ENCODE measurements at regions not wholly inside any gene's neighbourhood (a gene's known extent, or its start where the extent isn't known, plus 50 kb on each side); places are given as distances from the start of the nearest gene placed in this dataset.

GRCh38 chr2:8541636-8542035 is 140.2 kb upstream of the ID2 start:
- Histone ChIP-seq H3K27ac (no peak overlapping the region), H3K4me3 (no peak overlapping the region), H3K36me3 (no peaks in the 10 kb centered on the region), H3K9me3 (no peaks in the 10 kb centered on the region), H3K4me1 (peaks cover 23 to 67% (median 38%) of the 10 kb centered on the region in 4 donors), H3K27me3 (no peaks in the 10 kb centered on the region)
- TF ChIP-seq POLR2AphosphoS5 (IDR thresholded peaks at IDR 0.05) (no peak), CTCF (IDR thresholded peaks at IDR 0.05) (no peak), POLR2A (IDR thresholded peaks at IDR 0.05) (no peak), EP300 (IDR thresholded peaks at IDR 0.05) (no peak)
- intact Hi-C loops (cut with DNase I; ENCODE audit: low total_unique reads) = no loop called here
- WGBS, 5 donors = 94 to 97% (median 96%) methylated on average over 14 of the region's 14 CpGs
- DNase-seq = no peak

- H3K4me1 ChIP-seq = peaks cover 18 to 58% (median 30%) of the 10 kb centered on the region in 4 donors
- no peaks in the 10 kb centered on the region for H3K27me3 ChIP-seq
- no peaks in the 10 kb centered on the region for H3K36me3 ChIP-seq
- no peak for TF ChIP-seq POLR2A (IDR thresholded peaks at IDR 0.05)
- no peak for TF ChIP-seq POLR2AphosphoS5 (IDR thresholded peaks at IDR 0.05)
- no peak for TF ChIP-seq EP300 (IDR thresholded peaks at IDR 0.05)
- no peak for TF ChIP-seq CTCF (IDR thresholded peaks at IDR 0.05)
- 81 to 91% (median 89%) methylated on average over 5 of the region's 5 CpGs for WGBS, 5 donors
- H3K4me3 ChIP-seq = no peak overlapping the region
- peak overlapping the region in 4 of 5 donors; percentile 45 to 82 (median 76) for H3K27ac ChIP-seq
- intact Hi-C loops (cut with DNase I; ENCODE audit: low total_unique reads) = no loop called here
- DNase-seq = no peak
- H3K9me3 ChIP-seq = no peaks in the 10 kb centered on the region
These were observed 139.3 kb upstream of the ID2 start for GRCh38 chr2:8542381-8543059.

GRCh38 chr2:8543060-8543382 is 138.8 kb upstream of the ID2 start:
- Histone ChIP-seq H3K4me1 (peaks cover 18 to 53% (median 27%) of the 10 kb centered on the region in 4 donors), H3K27me3 (no peaks in the 10 kb centered on the region), H3K9me3 (no peaks in the 10 kb centered on the region), H3K4me3 (no peak overlapping the region), H3K36me3 (no peaks in the 10 kb centered on the region), H3K27ac (peak overlapping the region; percentile 9 to 82 (median 71))
- 79 to 88% (median 87%) methylated on average over 3 to 6 of the region's 6 CpGs for WGBS, 5 donors
- TF ChIP-seq CTCF (IDR thresholded peaks at IDR 0.05) = no peak
- no peak for TF ChIP-seq POLR2AphosphoS5 (IDR thresholded peaks at IDR 0.05)
- no peak for TF ChIP-seq EP300 (IDR thresholded peaks at IDR 0.05)
- TF ChIP-seq POLR2A (IDR thresholded peaks at IDR 0.05) = no peak
- intact Hi-C loops (cut with DNase I; ENCODE audit: low total_unique reads) = no loop called here
- DNase-seq = no peak

GRCh38 chr2:8543383-8544170 is 138.3 kb upstream of the ID2 start:
- WGBS, 5 donors = 55 to 74% (median 69%) methylated on average over 20 to 29 of the region's 29 CpGs
- TF ChIP-seq CTCF (IDR thresholded peaks at IDR 0.05) (no peak), EP300 (IDR thresholded peaks at IDR 0.05) (no peak), POLR2AphosphoS5 (IDR thresholded peaks at IDR 0.05) (peak in 2 of 3 donors; percentile 40 to 48), POLR2A (IDR thresholded peaks at IDR 0.05) (no peak)
- no peaks in the 10 kb centered on the region for H3K9me3 ChIP-seq
- H3K4me1 ChIP-seq = peaks cover 18 to 50% (median 27%) of the 10 kb centered on the region in 4 donors
- peak; percentile 49 to 68 for DNase-seq
- no peak overlapping the region for H3K4me3 ChIP-seq
- no peaks in the 10 kb centered on the region for H3K27me3 ChIP-seq
- H3K27ac ChIP-seq = peak overlapping the region; percentile 45 to 82 (median 71)
- no peaks in the 10 kb centered on the region for H3K36me3 ChIP-seq
- intact Hi-C loops (cut with DNase I; ENCODE audit: low total_unique reads) = no loop called here
